Choroid plexus epithelial cell (primary cell): ENCODE measurements at regions not wholly inside any gene's neighbourhood (a gene's known extent, or its start where the extent isn't known, plus 50 kb on each side); places are given as distances from the start of the nearest gene placed in this dataset.
"Not testable (repeated sequence)": the region's sequence is repeated elsewhere in the genome, so short reads cannot be mapped to it uniquely, and the experiment has no call there.

Experiments
- DNase-seq: peaks from one replicate; pipeline ENCODE4 v3.0.0-alpha.2; 2010; ENCODE audit warnings: low read depth
- H3K4me3 ChIP-seq: 2 replicates; pipeline ENCODE4 v1.5.1; 2011; ENCODE audit warnings: low read depth, mild to moderate bottlenecking, control low read depth, low read length, moderate library complexity
- TF ChIP-seq, protein P1 (sequence below): conservative IDR thresholded peaks from 2 replicates; pipeline ENCODE4 v1.5.1; 2011; ENCODE audit warnings: low read depth, mild to moderate bottlenecking, control low read depth, inconsistent platforms, low read length, moderate library complexity

- no peak for DNase-seq
- TF ChIP-seq, protein P1, sequence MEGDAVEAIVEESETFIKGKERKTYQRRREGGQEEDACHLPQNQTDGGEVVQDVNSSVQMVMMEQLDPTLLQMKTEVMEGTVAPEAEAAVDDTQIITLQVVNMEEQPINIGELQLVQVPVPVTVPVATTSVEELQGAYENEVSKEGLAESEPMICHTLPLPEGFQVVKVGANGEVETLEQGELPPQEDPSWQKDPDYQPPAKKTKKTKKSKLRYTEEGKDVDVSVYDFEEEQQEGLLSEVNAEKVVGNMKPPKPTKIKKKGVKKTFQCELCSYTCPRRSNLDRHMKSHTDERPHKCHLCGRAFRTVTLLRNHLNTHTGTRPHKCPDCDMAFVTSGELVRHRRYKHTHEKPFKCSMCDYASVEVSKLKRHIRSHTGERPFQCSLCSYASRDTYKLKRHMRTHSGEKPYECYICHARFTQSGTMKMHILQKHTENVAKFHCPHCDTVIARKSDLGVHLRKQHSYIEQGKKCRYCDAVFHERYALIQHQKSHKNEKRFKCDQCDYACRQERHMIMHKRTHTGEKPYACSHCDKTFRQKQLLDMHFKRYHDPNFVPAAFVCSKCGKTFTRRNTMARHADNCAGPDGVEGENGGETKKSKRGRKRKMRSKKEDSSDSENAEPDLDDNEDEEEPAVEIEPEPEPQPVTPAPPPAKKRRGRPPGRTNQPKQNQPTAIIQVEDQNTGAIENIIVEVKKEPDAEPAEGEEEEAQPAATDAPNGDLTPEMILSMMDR = no peak
- H3K4me3 ChIP-seq = no peak overlapping the region
These were observed 479.4 kb upstream of the CBLB start for GRCh38 chr3:106348139-106348690.

- DNase-seq = no peak
- TF ChIP-seq, protein P1 = no peak
- H3K4me3 ChIP-seq = no peak overlapping the region
These were observed 480.5 kb upstream of the CBLB start for GRCh38 chr3:106349191-106349881.

DNA sequence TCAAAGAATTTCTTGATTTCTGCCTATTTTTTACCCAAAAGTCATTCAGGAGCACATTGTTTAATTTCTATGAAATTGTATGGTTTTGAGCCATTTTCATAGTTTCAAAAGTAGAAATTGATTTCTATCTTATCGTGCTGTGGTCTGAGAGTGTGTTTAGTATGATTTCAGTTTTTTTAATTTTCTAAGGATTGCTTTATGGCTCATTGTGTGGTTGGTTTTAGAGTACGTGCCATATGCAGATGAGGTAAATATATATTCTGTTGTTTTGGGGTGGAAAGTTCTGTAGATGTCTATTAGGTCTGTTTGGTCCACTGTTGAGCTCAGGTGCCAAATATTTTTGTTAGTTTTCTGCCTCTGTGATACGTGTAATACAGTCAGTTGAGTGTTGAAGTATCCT lies 487.1 kb upstream of the CBLB start:
- TF ChIP-seq, protein P1 = no peak

DNA sequence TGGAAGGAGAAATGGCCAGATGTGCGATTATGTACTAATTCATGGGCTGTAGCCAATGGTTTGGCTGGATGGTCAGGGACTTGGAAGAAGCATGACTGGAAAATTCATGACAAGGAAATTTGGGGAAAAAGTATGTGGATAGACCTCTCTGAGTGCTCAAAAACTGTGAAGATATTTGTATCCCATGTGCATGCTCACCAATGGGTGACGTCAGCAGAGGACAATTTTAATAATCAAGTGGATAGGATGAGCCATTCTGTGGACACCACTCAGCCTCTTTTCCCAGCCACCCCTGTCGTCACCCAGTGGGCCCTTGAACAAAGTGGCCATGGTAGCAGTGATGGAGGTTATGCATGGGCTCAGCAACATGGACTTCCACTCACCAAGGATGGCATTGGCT lies 490.9 kb upstream of the CBLB start:
- no peak overlapping the region for H3K4me3 ChIP-seq
- DNase-seq = no peak
- TF ChIP-seq, protein P1 = no peak

More for the DNA sequence above, 487.1 kb upstream of the CBLB start:
- DNase-seq = no peak
- no peak overlapping the region for H3K4me3 ChIP-seq

DNA sequence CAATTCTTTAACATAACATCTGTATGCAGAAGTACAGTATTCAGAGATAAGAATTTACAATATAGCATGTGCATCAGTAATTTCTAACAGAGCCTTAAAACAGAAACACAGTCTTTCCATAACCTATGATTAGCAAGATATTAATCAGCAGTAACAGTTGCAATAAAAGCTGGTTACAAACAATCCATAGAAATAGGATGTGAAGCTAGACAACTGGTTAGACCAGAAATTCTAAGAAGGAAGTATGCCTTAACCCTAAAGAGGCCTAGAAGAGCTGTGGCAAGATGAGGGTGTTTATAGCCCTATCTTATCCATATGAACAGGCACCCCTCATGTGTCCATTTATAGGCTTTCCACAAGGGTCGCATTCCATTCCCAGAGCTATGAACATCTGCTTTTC lies 492.1 kb upstream of the CBLB start:
- not testable (repeated sequence) for H3K4me3 ChIP-seq, DNase-seq

DNA sequence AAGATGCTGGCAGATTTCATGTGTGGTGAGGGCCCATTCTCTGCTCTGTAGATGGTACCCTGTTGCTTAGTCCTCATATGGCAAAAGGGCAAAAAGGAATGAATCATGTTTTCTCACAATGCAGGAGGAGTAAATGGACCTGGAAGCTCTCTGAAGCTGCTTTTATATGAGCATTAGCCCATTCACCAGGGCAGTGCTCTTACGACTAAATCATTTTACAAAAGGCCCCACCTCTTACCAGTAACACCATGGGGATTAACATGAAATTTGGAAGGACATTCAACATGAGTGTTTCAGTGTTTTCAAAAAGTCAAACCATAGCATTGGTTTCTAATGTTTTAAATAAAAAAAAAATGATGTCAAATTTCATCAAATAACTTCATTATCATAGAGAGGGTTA lies 495.7 kb upstream of the CBLB start:
- TF ChIP-seq, protein P1 = no peak
- DNase-seq = no peak
- H3K4me3 ChIP-seq = no peak overlapping the region

DNA sequence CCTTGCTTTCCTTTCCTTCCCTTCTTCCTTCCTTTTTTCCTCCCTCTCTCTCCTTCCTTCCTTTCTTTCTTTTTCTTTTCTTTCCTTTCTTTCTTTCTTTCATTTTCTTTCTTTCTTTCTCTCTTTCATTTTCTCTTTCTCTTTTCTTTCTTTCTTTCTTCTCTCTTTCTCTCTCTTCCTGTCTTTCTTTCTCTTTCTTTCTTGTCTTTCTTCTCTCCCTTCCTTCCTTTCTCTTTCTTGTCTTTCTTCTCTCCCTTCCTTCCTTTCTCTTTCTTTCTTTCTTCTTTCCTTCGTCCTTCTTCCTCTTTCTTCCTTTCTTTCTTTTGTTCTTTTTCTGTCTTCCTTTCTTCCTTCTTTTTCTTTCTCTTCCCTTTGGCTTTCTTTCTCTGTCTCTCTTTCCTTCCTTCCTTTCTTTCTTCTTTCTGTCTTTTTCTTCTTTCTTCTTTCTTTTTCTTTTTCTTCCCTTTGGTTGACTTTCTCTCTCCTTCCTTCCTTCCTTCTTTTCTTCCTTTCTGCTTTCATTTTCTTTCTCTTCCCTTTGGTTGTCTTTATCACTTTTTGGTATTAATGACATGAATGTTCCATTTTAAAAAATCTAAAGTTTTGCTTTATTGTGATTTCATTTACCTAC lies 496.4 kb upstream of the CBLB start:
- no peak overlapping the region for H3K4me3 ChIP-seq
- DNase-seq = no peak
- TF ChIP-seq, protein P1 = no peak
